ENCODE measurements at regions not wholly inside any gene's neighbourhood (a gene's known extent, or its start where the extent isn't known, plus 50 kb on each side); places are given as distances from the start of the nearest gene placed in this dataset.

GRCh38 chr12:102573237-102573636 lies 92.9 kb upstream of the IGF1 start:
- TF ChIP-seq NFIC (IDR thresholded peaks at IDR 0.05), result no peak
- no peak for TF ChIP-seq USF1 (IDR thresholded peaks at IDR 0.05)
- TF ChIP-seq YY1 (IDR thresholded peaks at IDR 0.05; ENCODE audit: low read depth), result no peak
- no peak for TF ChIP-seq MAX (IDR thresholded peaks at IDR 0.05)
- TF ChIP-seq CEBPB (IDR thresholded peaks at IDR 0.05), result no peak
- TF ChIP-seq CREB1 (IDR thresholded peaks at IDR 0.05; ENCODE audit: low read depth), result no peak
- TF ChIP-seq TAF1 (IDR thresholded peaks at IDR 0.05; ENCODE audit: low read depth), result no peak
- TF ChIP-seq REST (IDR thresholded peaks at IDR 0.05; ENCODE audit: low read depth), result no peak
- TF ChIP-seq FOXM1 (IDR thresholded peaks at IDR 0.05; ENCODE audit: borderline replicate concordance, low read depth), result no peak
- no peak for TF ChIP-seq EGR1 (IDR thresholded peaks at IDR 0.05)
- TF ChIP-seq TEAD4 (IDR thresholded peaks at IDR 0.05), result no peak
- no peak for TF ChIP-seq ZBTB7A (IDR thresholded peaks at IDR 0.05; ENCODE audit: low read depth)
- no peak for TF ChIP-seq TCF12 (IDR thresholded peaks at IDR 0.05; ENCODE audit: low read depth)

- TF ChIP-seq YY1 (IDR thresholded peaks at IDR 0.05; ENCODE audit: low read depth) (no peak), ZBTB7A (IDR thresholded peaks at IDR 0.05; ENCODE audit: low read depth) (no peak), RAD21 (IDR thresholded peaks at IDR 0.05; ENCODE audit: low read depth) (no peak), TAF1 (IDR thresholded peaks at IDR 0.05; ENCODE audit: low read depth) (no peak), USF1 (IDR thresholded peaks at IDR 0.05) (no peak), NFIC (IDR thresholded peaks at IDR 0.05) (no peak), CREB1 (IDR thresholded peaks at IDR 0.05; ENCODE audit: low read depth) (no peak), TEAD4 (IDR thresholded peaks at IDR 0.05) (no peak), REST (IDR thresholded peaks at IDR 0.05; ENCODE audit: low read depth) (no peak), EP300 (IDR thresholded peaks at IDR 0.05; ENCODE audit: borderline replicate concordance) (no peak), FOXM1 (IDR thresholded peaks at IDR 0.05; ENCODE audit: borderline replicate concordance, low read depth) (no peak), TCF12 (IDR thresholded peaks at IDR 0.05; ENCODE audit: low read depth) (no peak), CEBPB (IDR thresholded peaks at IDR 0.05) (no peak), EGR1 (IDR thresholded peaks at IDR 0.05) (no peak), MAX (IDR thresholded peaks at IDR 0.05) (no peak)
Observed at GRCh38 chr12:102571889-102572288, 91.5 kb upstream of the IGF1 start.

- TF ChIP-seq CEBPB (IDR thresholded peaks at IDR 0.05) (no peak), CREB1 (IDR thresholded peaks at IDR 0.05; ENCODE audit: low read depth) (no peak), TEAD4 (IDR thresholded peaks at IDR 0.05) (no peak), EP300 (IDR thresholded peaks at IDR 0.05; ENCODE audit: borderline replicate concordance) (no peak), NFIC (IDR thresholded peaks at IDR 0.05) (no peak), YY1 (IDR thresholded peaks at IDR 0.05; ENCODE audit: low read depth) (no peak), USF1 (IDR thresholded peaks at IDR 0.05) (no peak), REST (IDR thresholded peaks at IDR 0.05; ENCODE audit: low read depth) (no peak), TCF12 (IDR thresholded peaks at IDR 0.05; ENCODE audit: low read depth) (no peak), ZBTB7A (IDR thresholded peaks at IDR 0.05; ENCODE audit: low read depth) (no peak), MAX (IDR thresholded peaks at IDR 0.05) (no peak), TAF1 (IDR thresholded peaks at IDR 0.05; ENCODE audit: low read depth) (no peak), EGR1 (IDR thresholded peaks at IDR 0.05) (no peak), FOXM1 (IDR thresholded peaks at IDR 0.05; ENCODE audit: borderline replicate concordance, low read depth) (no peak), RAD21 (IDR thresholded peaks at IDR 0.05; ENCODE audit: low read depth) (no peak)
Observed at GRCh38 chr12:102570256-102570655, 89.9 kb upstream of the IGF1 start.

- TF ChIP-seq USF1 (IDR thresholded peaks at IDR 0.05) (no peak), TCF12 (IDR thresholded peaks at IDR 0.05; ENCODE audit: low read depth) (no peak), FOXM1 (IDR thresholded peaks at IDR 0.05; ENCODE audit: borderline replicate concordance, low read depth) (no peak)
Observed at GRCh38 chr12:102569803-102570202, 89.4 kb upstream of the IGF1 start.

Measured in Ishikawa (cell line).